ENCODE measurements at regions not wholly inside any gene's neighbourhood (a gene's known extent, or its start where the extent isn't known, plus 50 kb on each side); places are given as distances from the start of the nearest gene placed in this dataset.

- peak in 1 of 2 donors; percentile 58 for TF ChIP-seq POLR2A (IDR thresholded peaks at IDR 0.05)
- TF ChIP-seq CTCF (IDR thresholded peaks at IDR 0.05), result no peak
These were observed 79.4 kb upstream of the PPARA start for GRCh38 chr22:46070803-46071450.

Measured in thyroid gland (tissue), 4 donors.